CD4-positive, alpha-beta T cell treated with Interleukin-4 for 4 hours (primary cell): ENCODE measurements at regions not wholly inside any gene's neighbourhood (a gene's known extent, or its start where the extent isn't known, plus 50 kb on each side); places are given as distances from the start of the nearest gene placed in this dataset.
"Not testable (repeated sequence)": the region's sequence is repeated elsewhere in the genome, so short reads cannot be mapped to it uniquely, and the experiment has no call there.

ENCODE experiments used
- DNase-seq: peaks from one replicate; pipeline ENCODE4 v3.0.0-alpha.2; 2020

GRCh38 chr1:47523835-47524215 lies 86.0 kb downstream of the FOXD2 start:
- no peak for DNase-seq

GRCh38 chr1:47524272-47524671 lies 86.4 kb downstream of the FOXD2 start:
- DNase-seq = no peak

GRCh38 chr1:47527653-47528272 lies 89.9 kb downstream of the FOXD2 start:
- DNase-seq = no peak

- no peak for DNase-seq
Observed at GRCh38 chr1:47529520-47530098, 91.8 kb downstream of the FOXD2 start.

- DNase-seq = no peak
Observed at GRCh38 chr1:47532921-47533792, 95.3 kb downstream of the FOXD2 start.

- DNase-seq = no peak
Observed at GRCh38 chr1:47533793-47534328, 96.0 kb downstream of the FOXD2 start.

- no peak for DNase-seq
Observed at GRCh38 chr1:47534436-47534835, 96.6 kb downstream of the FOXD2 start.

GRCh38 chr1:47536646-47537118 lies 98.8 kb downstream of the FOXD2 start:
- DNase-seq = no peak

- no peak for DNase-seq
Observed at GRCh38 chr1:47537268-47537667, 99.4 kb downstream of the FOXD2 start.

GRCh38 chr1:47537966-47538365 lies 100.1 kb downstream of the FOXD2 start:
- no peak for DNase-seq

GRCh38 chr1:47538530-47538929 lies 100.7 kb downstream of the FOXD2 start:
- not testable (repeated sequence) for DNase-seq

- not testable (repeated sequence) for DNase-seq
Observed at GRCh38 chr1:47541705-47542104, 103.9 kb downstream of the FOXD2 start.

GRCh38 chr1:47543089-47543488 lies 105.2 kb downstream of the FOXD2 start:
- not testable (repeated sequence) for DNase-seq

- DNase-seq = no peak
Observed at GRCh38 chr1:47545912-47546483, 108.2 kb downstream of the FOXD2 start.

GRCh38 chr1:47547753-47548573 lies 110.1 kb downstream of the FOXD2 start:
- DNase-seq = no peak

GRCh38 chr1:47548637-47549036 lies 110.8 kb downstream of the FOXD2 start:
- DNase-seq = no peak

- DNase-seq = no peak
Observed at GRCh38 chr1:47549532-47549931, 111.7 kb downstream of the FOXD2 start.

- no peak for DNase-seq
Observed at GRCh38 chr1:47550929-47551328, 113.1 kb downstream of the FOXD2 start.

- no peak for DNase-seq
Observed at GRCh38 chr1:47551971-47552528, 114.2 kb downstream of the FOXD2 start.

- no peak for DNase-seq
Observed at GRCh38 chr1:47554082-47554481, 116.2 kb downstream of the FOXD2 start.

- no peak for DNase-seq
Observed at GRCh38 chr1:47554901-47555300, 117.1 kb downstream of the FOXD2 start.

GRCh38 chr1:47555306-47555705 lies 117.5 kb downstream of the FOXD2 start:
- no peak for DNase-seq
